SK-N-SH (cell line): ENCODE measurements at regions not wholly inside any gene's neighbourhood (a gene's known extent, or its start where the extent isn't known, plus 50 kb on each side); places are given as distances from the start of the nearest gene placed in this dataset.

Experiments used
- CTCF ChIP-seq: fragments of 200-600 bp; sonication (generic); IDR thresholded peaks from 2 replicates; pipeline ENCODE4 v1.6.1; 2017; ENCODE audit warnings: antibody characterized with exemption, mild to moderate bottlenecking, moderate library complexity
- EZH2phosphoT487 ChIP-seq: fragments of 200-600 bp; sonication (generic); IDR thresholded peaks from 2 replicates; pipeline ENCODE4 v1.6.1; 2017; ENCODE audit warnings: low read depth, mixed run types, mild to moderate bottlenecking, antibody characterized with exemption, moderate library complexity, borderline replicate concordance
- FOXM1 ChIP-seq: IDR thresholded peaks from 2 replicates; pipeline ENCODE4 v1.4.0; 2012; ENCODE audit warnings: low read depth, mild to moderate bottlenecking
- RFX5 ChIP-seq: IDR thresholded peaks from 2 replicates; pipeline ENCODE4 v1.6.1; 2012; ENCODE audit warnings: mild to moderate bottlenecking, improper control_type of control experiment, low read length
- TF ChIP-seq, protein P1 (sequence below): fragments of 150-350 bp; IDR thresholded peaks from 2 replicates; pipeline ENCODE4 v1.6.1; 2017; ENCODE audit warnings: antibody characterized with exemption, low read length, low read depth, borderline replicate concordance

GRCh38 chr10:124239134-124239533, 145.7 kb upstream of the CHST15 start:
- TF ChIP-seq RFX5, result no peak
- TF ChIP-seq EZH2phosphoT487, result no peak
- TF ChIP-seq FOXM1, result no peak
- TF ChIP-seq CTCF, result no peak
- TF ChIP-seq, protein P1, sequence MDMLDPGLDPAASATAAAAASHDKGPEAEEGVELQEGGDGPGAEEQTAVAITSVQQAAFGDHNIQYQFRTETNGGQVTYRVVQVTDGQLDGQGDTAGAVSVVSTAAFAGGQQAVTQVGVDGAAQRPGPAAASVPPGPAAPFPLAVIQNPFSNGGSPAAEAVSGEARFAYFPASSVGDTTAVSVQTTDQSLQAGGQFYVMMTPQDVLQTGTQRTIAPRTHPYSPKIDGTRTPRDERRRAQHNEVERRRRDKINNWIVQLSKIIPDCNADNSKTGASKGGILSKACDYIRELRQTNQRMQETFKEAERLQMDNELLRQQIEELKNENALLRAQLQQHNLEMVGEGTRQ, result no peak
